A549 (cell line): ENCODE measurements at regions not wholly inside any gene's neighbourhood (a gene's known extent, or its start where the extent isn't known, plus 50 kb on each side); places are given as distances from the start of the nearest gene placed in this dataset.

Source experiments
- EP300 ChIP-seq, 2 experiments: fragments of >200 bp; sonication (Bioruptor Twin); formaldehyde crosslinking; IDR thresholded peaks; 2 replicates in 1 of 2; 3 replicates in 1 of 2; pipeline ENCODE4 v1.6.1; 2016 to 2017
- GATA3 ChIP-seq: IDR thresholded peaks from 2 replicates; pipeline ENCODE4 v1.6.1; 2012; ENCODE audit warnings: borderline replicate concordance
- MAZ ChIP-seq: fragments of 150-350 bp; IDR thresholded peaks from 2 replicates; pipeline ENCODE4 v1.6.1; 2014; ENCODE audit warnings: antibody characterized with exemption, low read depth, low read length, borderline replicate concordance
- NFE2L2 ChIP-seq: fragments of 150-350 bp; conservative IDR thresholded peaks from 2 replicates; pipeline ENCODE4 v1.6.1; 2014; ENCODE audit warnings: low read length
- POLR2A ChIP-seq: IDR thresholded peaks from 2 replicates; pipeline ENCODE4 v1.6.1; 2012; ENCODE audit warnings: mild to moderate bottlenecking, low read length
- RCOR1 ChIP-seq: fragments of 150-350 bp; IDR thresholded peaks from 2 replicates; pipeline ENCODE4 v1.6.1; 2014; ENCODE audit warnings: antibody characterized with exemption, low read length, low read depth
- TF ChIP-seq, protein P1 (sequence below): fragments of >200 bp; sonication (Bioruptor Twin); formaldehyde crosslinking; IDR thresholded peaks from 3 replicates; pipeline ENCODE4 v1.5.1; 2016
- TF ChIP-seq, protein P2 (sequence below): IDR thresholded peaks from 2 replicates; pipeline ENCODE4 v1.6.1; 2012

DNA sequence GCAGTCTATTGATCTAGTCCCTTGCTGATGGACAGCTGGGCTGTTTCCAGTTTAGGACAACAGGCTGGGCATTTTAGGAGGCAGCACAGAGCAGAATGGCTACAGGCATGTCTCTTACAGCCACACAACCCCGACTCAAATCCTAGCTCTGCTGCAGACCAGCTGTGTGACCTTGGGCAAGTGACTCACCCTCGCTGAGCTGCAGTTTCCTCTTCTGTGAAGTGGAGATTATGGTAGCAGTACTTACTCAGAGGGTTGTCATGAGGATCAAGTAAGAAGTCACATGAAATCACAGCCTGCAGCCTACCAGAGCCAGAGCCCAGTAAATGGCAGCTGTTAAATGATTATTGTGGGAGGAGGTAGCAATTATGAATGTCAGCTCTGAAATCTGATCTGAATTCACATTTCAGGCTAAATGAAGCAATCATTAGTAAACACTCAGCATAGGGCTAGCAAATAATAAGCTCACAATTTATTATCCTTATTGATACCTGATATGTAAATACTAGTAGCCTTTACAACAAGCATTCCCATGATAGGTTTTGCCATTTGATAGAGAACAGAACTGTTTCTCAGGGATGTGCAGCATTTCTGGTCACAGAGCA lies 58.9 kb downstream of the MYEOV start:
- TF ChIP-seq, protein P1, sequence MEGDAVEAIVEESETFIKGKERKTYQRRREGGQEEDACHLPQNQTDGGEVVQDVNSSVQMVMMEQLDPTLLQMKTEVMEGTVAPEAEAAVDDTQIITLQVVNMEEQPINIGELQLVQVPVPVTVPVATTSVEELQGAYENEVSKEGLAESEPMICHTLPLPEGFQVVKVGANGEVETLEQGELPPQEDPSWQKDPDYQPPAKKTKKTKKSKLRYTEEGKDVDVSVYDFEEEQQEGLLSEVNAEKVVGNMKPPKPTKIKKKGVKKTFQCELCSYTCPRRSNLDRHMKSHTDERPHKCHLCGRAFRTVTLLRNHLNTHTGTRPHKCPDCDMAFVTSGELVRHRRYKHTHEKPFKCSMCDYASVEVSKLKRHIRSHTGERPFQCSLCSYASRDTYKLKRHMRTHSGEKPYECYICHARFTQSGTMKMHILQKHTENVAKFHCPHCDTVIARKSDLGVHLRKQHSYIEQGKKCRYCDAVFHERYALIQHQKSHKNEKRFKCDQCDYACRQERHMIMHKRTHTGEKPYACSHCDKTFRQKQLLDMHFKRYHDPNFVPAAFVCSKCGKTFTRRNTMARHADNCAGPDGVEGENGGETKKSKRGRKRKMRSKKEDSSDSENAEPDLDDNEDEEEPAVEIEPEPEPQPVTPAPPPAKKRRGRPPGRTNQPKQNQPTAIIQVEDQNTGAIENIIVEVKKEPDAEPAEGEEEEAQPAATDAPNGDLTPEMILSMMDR, result no peak
- TF ChIP-seq EP300 (IDR thresholded peaks at IDR 0.05), result no peak
- TF ChIP-seq RCOR1, result no peak
- TF ChIP-seq MAZ, result no peak
- TF ChIP-seq, protein P2, sequence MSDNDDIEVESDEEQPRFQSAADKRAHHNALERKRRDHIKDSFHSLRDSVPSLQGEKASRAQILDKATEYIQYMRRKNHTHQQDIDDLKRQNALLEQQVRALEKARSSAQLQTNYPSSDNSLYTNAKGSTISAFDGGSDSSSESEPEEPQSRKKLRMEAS, result peak; percentile 59
- TF ChIP-seq GATA3, result no peak
- no peak for TF ChIP-seq NFE2L2
- TF ChIP-seq POLR2A, result no peak
